Parathyroid adenoma (tissue), 2 donors: ENCODE measurements at regions not wholly inside any gene's neighbourhood (a gene's known extent, or its start where the extent isn't known, plus 50 kb on each side); places are given as distances from the start of the nearest gene placed in this dataset.

Source experiments
- H2AFZ ChIP-seq: fragments of 300-600 bp; sonication (generic); one replicate; pipeline ENCODE4 v1.7.0; 2017; ENCODE audit warnings: antibody characterized with exemption, mild to moderate bottlenecking
- H3K27ac ChIP-seq: fragments of 300-600 bp; sonication (generic); one replicate; pipeline ENCODE4 v1.7.0; 2017
- H3K27me3 ChIP-seq: fragments of 300-600 bp; sonication (generic); one replicate; pipeline ENCODE4 v1.7.0; 2017; ENCODE audit warnings: low read length; ENCODE audit not compliant: control insufficient read depth, insufficient read depth
- H3K36me3 ChIP-seq: fragments of 300-600 bp; sonication (generic); one replicate; pipeline ENCODE4 v1.7.0; 2017; ENCODE audit warnings: low read length; ENCODE audit not compliant: control insufficient read depth, insufficient read depth
- H3K4me1 ChIP-seq: fragments of 300-600 bp; sonication (generic); one replicate; pipeline ENCODE4 v1.7.0; 2017; ENCODE audit warnings: control low read depth
- H3K4me2 ChIP-seq: fragments of 300-600 bp; sonication (generic); one replicate; pipeline ENCODE4 v1.7.0; 2017; ENCODE audit warnings: low read length
- H3K4me3 ChIP-seq: fragments of 300-600 bp; sonication (generic); one replicate; pipeline ENCODE4 v1.7.0; 2017; ENCODE audit warnings: low read depth, low read length
- H3K79me2 ChIP-seq: fragments of 300-600 bp; sonication (generic); one replicate; pipeline ENCODE4 v1.7.0; 2017; ENCODE audit warnings: control low read depth
- H3K9ac ChIP-seq: fragments of 300-600 bp; sonication (generic); one replicate; pipeline ENCODE4 v1.7.0; 2017; ENCODE audit warnings: mild to moderate bottlenecking
- H3K9me3 ChIP-seq: fragments of 300-600 bp; sonication (generic); one replicate; pipeline ENCODE4 v1.7.0; 2017; ENCODE audit warnings: low read length; ENCODE audit not compliant: control insufficient read depth
- TF ChIP-seq, protein P1 (sequence below): fragments of 300-600 bp; sonication (generic); IDR thresholded peaks from one replicate; pipeline ENCODE4 v1.7.0; 2017; ENCODE audit warnings: antibody characterized with exemption, mild to moderate bottlenecking
- donor health status: primary hyperparathyroidism.

DNA sequence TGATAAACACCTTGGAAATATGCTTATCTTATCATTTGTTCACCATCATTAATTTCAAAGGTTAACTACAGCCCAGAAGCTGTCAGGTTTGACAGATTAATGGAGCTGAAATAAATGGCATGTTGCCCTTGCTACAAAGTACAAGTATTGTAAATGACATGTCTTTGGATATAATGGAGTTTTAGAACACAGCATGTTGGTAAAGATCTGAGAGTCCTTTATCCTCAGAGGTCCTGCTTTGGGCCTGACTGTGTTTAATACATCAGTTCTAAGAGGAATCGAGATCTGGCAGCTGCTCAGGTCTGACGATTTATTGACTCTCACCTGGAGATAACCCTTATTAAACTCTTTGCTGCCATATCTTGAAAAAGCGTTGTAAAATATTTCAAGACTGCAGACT is 222.7 kb upstream of the OPRM1 start:
- TF ChIP-seq, protein P1, sequence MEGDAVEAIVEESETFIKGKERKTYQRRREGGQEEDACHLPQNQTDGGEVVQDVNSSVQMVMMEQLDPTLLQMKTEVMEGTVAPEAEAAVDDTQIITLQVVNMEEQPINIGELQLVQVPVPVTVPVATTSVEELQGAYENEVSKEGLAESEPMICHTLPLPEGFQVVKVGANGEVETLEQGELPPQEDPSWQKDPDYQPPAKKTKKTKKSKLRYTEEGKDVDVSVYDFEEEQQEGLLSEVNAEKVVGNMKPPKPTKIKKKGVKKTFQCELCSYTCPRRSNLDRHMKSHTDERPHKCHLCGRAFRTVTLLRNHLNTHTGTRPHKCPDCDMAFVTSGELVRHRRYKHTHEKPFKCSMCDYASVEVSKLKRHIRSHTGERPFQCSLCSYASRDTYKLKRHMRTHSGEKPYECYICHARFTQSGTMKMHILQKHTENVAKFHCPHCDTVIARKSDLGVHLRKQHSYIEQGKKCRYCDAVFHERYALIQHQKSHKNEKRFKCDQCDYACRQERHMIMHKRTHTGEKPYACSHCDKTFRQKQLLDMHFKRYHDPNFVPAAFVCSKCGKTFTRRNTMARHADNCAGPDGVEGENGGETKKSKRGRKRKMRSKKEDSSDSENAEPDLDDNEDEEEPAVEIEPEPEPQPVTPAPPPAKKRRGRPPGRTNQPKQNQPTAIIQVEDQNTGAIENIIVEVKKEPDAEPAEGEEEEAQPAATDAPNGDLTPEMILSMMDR, result no peak
- Histone ChIP-seq H3K4me3 (no peak overlapping the region), H3K27me3 (no peaks in the 10 kb centered on the region), H2AFZ (no peak overlapping the region), H3K36me3 (no peaks in the 10 kb centered on the region), H3K27ac (no peak overlapping the region), H3K4me1 (no peaks in the 10 kb centered on the region), H3K4me2 (no peak overlapping the region), H3K79me2 (no peaks in the 10 kb centered on the region), H3K9ac (no peak overlapping the region), H3K9me3 (peaks cover 3% of the 10 kb centered on the region)

GRCh38 chr6:153814136-153814535 is 224.9 kb upstream of the OPRM1 start:
- Histone ChIP-seq H3K27ac (no peak overlapping the region), H3K4me1 (no peaks in the 10 kb centered on the region), H3K9ac (no peak overlapping the region), H2AFZ (no peak overlapping the region), H3K79me2 (no peaks in the 10 kb centered on the region), H3K4me2 (no peak overlapping the region), H3K9me3 (peaks cover 3% of the 10 kb centered on the region), H3K27me3 (no peaks in the 10 kb centered on the region), H3K4me3 (no peak overlapping the region), H3K36me3 (no peaks in the 10 kb centered on the region)
- TF ChIP-seq, protein P1, result no peak

GRCh38 chr6:153804755-153805330 is 234.2 kb upstream of the OPRM1 start:
- TF ChIP-seq, protein P1, result no peak
- H3K4me3 ChIP-seq, result no peak overlapping the region
- no peak overlapping the region for H3K4me2 ChIP-seq
- H3K27ac ChIP-seq, result no peak overlapping the region
- no peak overlapping the region for H2AFZ ChIP-seq
- H3K4me1 ChIP-seq, result no peaks in the 10 kb centered on the region
- H3K9me3 ChIP-seq, result no peaks in the 10 kb centered on the region
- H3K79me2 ChIP-seq, result no peaks in the 10 kb centered on the region
- no peak overlapping the region for H3K9ac ChIP-seq
- no peaks in the 10 kb centered on the region for H3K27me3 ChIP-seq
- no peaks in the 10 kb centered on the region for H3K36me3 ChIP-seq

DNA sequence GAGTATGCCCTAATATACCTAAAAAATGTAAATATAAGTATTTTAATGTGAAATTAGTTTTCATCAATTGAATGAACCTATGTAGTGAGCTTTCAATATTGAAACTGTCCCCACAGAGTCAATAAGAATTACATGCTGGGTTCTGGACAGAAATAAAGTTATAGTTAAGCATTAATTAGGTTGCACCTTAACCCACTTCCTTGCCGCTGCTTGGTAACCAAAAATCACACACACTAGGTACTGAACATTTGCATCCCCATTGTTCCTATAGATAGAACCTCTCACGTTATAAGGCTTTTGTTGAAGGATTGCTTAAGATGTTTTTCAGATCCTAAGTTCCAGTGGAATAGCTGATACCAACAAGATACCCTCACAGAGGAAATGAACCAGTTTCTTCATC is 237.1 kb upstream of the OPRM1 start:
- Histone ChIP-seq H3K27me3 (no peaks in the 10 kb centered on the region), H2AFZ (no peak overlapping the region), H3K9me3 (no peaks in the 10 kb centered on the region), H3K4me3 (no peak overlapping the region), H3K4me1 (no peaks in the 10 kb centered on the region), H3K27ac (no peak overlapping the region), H3K4me2 (no peak overlapping the region), H3K9ac (no peak overlapping the region), H3K79me2 (no peaks in the 10 kb centered on the region), H3K36me3 (no peaks in the 10 kb centered on the region)
- TF ChIP-seq, protein P1, result no peak

DNA sequence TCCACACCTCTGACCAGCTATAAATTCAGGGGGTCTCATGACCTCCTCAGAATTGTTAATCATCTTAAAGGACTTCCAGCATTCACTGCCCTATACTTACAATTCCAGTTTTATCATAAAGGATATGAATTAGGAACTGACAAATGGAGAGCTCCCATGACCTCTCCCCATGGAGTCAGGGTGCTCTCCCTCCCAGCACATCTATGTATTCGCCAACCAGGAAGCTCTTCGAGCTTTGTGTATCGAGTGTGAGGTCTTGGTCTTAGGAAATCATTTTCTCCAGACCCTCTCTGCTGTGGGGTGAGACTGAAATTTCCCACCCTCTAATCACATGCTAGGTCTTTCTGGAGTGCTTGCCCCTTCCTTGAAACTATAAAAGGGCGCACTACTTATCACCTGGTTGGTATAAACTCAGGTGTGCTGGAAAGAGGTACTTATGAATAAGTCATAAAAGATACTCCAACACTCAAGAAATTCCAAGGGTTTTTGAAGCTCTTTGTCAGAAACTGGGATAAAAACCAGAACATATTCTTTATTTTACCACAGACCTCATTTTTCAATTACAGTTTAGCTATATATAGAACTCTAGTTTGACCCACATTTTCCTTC is 238.4 kb upstream of the OPRM1 start:
- Histone ChIP-seq H3K27me3 (no peaks in the 10 kb centered on the region), H3K36me3 (no peaks in the 10 kb centered on the region), H3K4me2 (no peak overlapping the region), H3K27ac (no peak overlapping the region), H3K9me3 (no peaks in the 10 kb centered on the region), H3K4me3 (no peak overlapping the region), H3K4me1 (no peaks in the 10 kb centered on the region), H3K9ac (no peak overlapping the region), H2AFZ (no peak overlapping the region), H3K79me2 (no peaks in the 10 kb centered on the region)
- TF ChIP-seq, protein P1, result no peak
